HG03469 (cell line): ENCODE measurements at regions not wholly inside any gene's neighbourhood (a gene's known extent, or its start where the extent isn't known, plus 50 kb on each side); places are given as distances from the start of the nearest gene placed in this dataset.
"Not testable (repeated sequence)": the region's sequence is repeated elsewhere in the genome, so short reads cannot be mapped to it uniquely, and the experiment has no call there.

Experiments used
- ATAC-seq: cut with Tn5 transposase; IDR thresholded peaks from one replicate; pipeline ENCODE4 v1.9.1; 2021; ENCODE audit warnings: mild to moderate bottlenecking, moderate library complexity, moderate number of reproducible peaks; ENCODE audit not compliant: unreplicated experiment

DNA sequence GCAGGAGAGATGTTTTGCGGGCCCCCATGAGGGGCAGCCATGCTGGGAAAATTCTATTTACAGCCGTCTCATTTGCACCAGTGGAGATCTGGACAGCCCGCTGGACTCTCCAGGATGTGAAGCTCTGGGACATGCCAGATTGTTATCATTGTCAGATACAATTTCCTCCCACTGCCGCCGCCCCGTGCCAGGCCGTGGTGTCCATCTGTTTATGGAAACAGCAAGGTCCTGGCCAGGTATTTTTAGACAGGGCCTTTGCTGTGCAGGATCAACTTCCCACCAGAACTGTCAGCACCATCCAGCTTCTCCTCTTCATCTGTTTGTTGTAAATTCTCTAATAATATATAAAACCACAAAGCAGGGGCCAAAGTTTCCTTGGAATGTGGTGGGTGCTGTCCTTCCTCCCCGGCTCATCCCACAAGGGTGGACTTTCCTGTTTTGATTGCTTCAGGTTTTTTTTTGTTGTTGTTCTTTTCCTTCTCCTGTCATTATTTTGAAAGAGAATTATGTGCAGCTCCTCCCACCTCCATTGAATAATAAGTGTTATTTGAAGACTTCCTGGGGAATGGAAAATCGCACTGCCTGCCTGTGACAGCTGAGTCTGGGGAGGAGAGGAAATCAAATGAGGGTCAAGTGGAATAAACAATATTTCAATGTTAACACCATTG is 398.1 kb downstream of the TNS1 start:
- ATAC-seq = no peak

DNA sequence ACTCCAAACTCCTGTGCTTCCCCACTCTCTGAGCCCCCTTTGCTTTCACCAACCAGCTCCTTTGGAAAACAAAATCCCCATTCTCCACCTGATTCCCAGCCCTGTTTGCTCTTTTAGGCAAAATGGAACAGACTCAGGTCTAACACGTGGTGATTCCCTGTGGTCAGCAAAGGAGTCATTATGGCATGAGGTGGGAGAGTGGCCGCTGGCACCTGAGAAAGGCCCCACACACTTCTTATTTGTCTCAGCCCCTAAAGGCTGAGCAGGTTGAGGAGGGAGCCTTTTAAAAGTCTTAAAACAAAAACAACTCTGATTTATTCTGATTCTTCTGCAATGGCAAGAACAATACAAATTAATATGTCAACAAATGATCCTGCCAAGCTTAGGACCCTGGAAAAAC is 401.2 kb downstream of the TNS1 start:
- ATAC-seq = no peak

DNA sequence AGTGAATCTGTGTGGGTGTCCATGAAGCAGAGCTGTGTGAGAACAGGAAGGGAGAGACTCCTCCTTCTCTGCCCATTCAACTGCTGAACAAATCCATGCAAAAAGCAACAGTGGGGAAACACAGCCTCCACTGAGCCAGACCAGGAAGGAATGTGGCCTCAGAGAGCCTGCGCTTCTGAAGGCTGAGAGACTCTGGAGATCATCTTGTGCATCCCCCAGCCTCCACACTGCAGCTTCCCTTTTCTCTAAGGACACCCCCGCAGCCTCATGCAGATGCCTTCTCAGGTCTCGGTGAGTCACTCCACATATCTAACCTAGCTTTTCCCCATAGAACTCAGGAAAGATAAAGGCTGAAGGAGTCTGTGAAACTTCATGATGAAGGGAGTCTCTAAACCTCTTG is 402.9 kb downstream of the TNS1 start:
- ATAC-seq = no peak

DNA sequence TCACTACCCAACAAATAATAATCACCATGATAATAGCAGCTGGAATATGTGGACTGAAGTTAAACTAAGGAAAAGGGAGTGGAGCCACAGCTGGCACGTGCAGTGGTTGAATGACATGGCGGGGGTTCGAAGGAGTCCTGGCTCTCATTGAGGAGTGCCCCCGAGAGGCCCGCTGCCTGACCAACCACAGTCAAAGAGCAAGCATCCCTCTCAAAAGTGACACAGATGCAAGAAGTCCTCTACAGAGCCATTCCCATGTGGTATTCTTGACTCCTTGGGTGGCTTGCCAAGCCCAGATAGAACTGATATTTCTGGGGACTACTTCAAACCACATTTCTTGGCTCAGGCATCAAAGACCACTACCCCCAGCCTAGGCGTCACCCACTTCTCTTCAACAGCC is 405.1 kb downstream of the TNS1 start:
- ATAC-seq = no peak

DNA sequence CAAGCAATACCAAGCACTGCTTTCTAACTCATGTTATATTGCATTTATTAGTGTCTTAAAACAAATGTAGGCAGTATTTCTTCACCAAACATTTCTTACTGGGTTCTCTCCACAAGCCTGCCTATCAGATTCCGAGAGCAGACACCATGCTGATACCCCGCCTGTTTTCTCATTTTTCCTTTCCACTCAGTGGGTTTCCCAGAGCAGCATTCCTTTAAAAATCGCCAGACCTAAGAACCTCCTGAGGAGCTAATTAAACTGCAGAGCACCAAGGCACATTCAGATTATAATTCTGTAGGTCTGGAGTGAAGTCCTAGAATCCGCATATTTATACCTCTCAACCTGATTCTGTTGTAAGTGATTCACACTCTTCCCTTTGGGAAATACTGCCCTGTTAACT is 405.6 kb downstream of the TNS1 start:
- ATAC-seq = no peak

DNA sequence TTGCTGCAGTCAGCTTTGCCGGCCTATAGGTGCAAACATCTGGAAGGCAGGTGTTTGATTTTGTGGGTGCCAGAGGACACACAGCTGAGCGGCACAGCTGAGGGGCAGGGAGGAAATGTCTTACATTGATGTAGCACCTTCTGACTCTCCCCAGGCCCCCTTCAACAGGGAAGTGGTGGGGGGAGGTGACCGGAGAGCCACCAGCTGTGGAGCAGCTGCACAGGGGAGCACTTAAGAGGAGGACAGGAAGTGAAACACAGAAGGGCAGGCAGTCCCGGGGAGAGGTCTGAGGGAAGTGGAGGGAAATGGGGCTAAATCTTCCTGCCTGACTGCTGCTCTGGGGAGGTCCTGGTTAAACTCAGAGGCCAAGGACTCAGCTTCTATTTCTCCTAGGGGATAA is 409.1 kb downstream of the TNS1 start:
- no peak for ATAC-seq

DNA sequence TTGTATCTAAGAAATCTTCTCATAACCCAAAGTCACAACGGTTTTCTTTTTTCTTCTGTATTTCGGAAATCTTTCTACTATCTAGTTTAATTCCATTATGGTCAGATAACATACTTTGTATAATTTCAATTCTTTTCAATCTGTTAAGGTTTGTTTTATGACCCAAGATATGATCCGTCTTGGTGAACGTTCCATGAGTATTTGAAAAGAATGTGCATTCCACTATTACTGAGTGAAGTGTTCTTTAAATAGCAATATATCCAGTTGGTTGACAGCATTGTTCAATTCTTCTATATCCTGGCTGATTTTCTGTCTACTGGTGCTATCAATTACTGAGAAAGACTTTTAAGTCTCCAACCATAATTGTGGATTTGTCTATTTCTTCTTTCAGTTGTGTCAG is 414.5 kb downstream of the TNS1 start:
- ATAC-seq = no peak

DNA sequence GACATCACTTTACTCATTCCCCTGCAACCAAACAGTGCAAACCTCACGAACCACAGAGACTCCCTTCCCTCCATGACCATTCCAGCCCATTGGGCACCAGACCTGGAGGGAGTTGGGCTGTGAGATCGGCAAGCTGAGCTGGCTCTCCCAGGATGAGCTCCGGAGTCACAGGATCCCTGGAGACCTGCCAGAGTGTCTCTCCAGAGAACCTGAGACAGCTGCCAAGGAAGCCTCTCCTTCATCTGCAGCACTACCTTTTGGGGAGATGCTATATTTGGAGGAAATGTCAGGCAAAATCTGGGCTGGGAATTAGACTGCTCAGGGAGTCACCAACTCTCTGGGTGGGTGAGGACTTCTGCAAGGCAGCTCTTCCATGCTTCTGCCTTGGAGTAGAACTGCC is 417.4 kb downstream of the TNS1 start:
- ATAC-seq = no peak

DNA sequence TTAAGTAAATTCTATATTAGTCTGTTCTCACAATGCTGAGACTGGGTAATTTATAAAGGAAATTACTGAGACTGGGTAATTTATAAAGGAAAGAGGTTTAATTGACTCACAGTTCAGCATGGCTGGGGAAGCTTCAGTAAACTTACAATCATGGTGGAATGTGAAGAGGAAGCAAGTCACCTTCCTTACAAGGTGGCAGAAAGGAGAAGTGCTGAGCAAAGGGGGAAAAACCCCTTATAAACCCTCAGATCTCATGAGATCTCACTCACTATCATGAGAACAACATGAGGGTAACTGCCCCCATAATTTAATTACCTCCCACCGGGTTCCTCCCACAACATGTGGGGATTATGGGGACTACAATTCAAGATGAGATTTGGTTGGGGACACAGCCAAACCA is 422.4 kb downstream of the TNS1 start:
- ATAC-seq = not testable (repeated sequence)

DNA sequence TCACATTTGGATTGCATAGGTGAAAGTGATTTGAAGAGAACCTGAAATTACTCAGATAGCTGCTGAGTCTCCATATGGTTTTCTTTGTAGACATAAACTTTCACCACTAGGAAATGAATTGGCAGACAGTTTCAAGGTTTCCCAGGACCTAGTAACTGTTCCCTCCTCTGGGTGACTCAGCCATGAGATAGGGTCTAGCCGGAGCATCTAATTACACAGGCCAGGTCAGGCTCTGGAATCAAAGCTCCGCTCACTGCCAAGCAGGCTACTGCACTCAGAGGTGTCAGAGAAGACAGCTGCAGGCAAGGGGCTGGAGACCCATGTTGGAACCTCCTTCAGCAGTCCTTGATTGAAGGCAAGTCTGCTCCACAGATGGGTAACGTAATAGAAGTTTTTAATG is 429.2 kb downstream of the TNS1 start:
- ATAC-seq = no peak

DNA sequence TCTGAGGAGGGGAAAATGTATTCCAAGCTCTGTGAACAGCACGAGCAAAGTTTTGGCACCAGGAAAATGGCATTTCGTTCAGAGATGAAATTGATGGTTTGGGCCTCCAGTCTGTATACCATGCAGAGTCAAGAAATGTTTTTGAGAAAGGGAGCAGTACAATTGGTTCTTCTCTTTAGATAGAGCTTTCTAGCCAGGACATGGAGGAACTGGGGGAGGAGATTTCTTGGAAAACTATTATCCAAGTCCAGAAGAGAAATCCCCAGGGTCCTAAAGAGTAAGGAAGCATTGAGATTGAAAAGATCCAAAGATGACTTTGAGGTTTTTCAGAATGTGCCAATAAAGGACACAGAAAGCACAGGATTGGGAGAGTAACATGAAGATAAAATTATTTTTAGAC is 432.4 kb downstream of the TNS1 start:
- no peak for ATAC-seq

DNA sequence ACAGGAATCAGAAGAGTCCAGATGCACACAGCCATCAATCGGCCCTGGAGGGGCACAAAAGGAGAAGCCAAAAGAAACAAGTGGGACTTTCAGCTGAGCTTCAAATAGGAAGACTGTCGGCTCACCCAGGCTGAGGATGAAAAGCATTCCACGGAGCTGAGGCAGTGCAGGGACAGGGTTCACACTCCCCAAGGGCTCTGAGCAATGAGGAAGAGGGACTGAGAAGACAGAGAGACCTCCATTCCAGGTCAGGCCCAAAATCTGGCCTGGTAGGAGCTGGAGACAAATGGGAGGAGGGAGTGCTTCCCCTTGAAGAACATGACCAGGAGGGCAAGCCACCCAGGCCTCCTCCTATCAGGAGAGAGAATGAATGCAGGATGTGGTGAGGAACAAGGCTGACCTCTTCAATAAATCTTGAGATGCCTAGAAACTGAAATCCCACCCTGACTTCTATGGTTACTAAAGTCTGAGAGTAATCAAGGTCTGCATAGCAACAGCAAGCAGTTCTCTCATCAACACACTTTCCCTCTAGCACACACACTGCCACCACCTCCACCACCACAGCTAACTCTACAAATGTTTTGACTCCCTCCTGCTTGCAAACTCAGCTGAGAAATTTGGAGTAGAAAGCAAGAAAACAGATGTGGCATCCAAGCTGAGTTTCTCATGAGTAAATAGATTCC is 434.4 kb downstream of the TNS1 start:
- ATAC-seq = no peak

DNA sequence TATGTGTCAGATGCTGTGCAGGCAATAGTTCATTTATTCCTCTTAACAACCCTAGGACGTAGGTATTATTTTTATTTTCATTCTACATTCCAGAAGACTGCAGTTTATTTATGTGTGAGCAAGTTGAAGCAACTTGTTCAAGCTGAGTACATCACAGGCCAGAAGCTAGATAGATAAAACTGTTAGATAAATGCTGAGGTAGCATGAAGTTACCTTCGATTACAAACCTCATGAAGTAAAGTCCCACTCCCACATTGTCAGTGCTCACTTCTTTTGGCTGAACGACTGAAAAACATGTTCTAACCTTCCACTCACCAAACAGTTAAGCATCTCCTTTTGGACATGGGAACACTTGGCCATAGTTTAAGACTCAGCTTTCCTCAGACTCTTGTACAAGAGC is 439.2 kb downstream of the TNS1 start:
- no peak for ATAC-seq

DNA sequence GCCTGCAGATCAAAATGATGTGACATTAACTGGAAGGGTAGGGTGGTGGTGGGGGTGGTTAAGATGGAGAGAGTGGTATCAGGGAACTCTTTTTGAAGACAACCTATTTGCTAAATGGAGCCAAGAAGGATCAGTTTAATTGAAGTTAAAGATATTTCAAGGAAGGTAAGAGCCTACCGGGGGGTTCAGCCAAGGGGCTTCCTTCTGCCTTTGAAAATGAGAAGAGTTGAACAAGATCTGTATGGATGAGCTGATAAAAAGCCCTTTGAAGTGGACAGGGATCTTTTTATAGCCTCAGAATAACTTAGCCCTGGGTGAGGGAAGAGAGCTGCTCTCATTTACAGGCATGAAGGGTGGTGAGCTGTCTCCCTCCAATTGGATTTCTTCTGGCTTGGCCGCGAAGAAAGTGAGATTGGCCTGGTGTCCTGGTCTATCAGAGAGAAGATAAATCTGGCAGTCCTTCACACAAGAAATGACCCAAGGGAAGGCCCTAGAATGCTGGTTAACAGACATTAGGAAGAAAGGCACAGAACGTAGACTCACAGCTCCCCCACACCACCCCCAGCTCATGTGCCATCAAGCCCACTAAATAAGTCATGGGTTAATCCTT is 439.8 kb downstream of the TNS1 start:
- no peak for ATAC-seq

DNA sequence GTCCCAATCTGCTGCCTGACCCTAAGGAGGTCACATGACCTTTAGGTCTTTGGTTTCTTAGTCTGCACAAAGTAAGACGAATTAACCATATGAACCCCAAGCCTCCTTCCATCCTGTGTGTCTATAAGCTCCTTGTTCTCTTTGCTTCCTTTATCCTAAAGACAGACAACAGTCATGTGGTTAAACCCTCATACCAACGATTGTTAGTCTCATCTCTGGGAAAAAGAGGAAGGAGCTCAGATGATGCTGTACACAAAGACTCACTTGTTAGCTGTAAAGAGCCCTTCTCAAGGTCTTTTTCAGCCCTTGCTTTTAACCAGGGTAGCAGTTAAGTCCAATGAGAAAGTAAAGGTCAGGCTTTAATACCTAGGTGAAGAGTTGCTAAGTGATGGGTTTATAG is 443.7 kb downstream of the TNS1 start:
- no peak for ATAC-seq

DNA sequence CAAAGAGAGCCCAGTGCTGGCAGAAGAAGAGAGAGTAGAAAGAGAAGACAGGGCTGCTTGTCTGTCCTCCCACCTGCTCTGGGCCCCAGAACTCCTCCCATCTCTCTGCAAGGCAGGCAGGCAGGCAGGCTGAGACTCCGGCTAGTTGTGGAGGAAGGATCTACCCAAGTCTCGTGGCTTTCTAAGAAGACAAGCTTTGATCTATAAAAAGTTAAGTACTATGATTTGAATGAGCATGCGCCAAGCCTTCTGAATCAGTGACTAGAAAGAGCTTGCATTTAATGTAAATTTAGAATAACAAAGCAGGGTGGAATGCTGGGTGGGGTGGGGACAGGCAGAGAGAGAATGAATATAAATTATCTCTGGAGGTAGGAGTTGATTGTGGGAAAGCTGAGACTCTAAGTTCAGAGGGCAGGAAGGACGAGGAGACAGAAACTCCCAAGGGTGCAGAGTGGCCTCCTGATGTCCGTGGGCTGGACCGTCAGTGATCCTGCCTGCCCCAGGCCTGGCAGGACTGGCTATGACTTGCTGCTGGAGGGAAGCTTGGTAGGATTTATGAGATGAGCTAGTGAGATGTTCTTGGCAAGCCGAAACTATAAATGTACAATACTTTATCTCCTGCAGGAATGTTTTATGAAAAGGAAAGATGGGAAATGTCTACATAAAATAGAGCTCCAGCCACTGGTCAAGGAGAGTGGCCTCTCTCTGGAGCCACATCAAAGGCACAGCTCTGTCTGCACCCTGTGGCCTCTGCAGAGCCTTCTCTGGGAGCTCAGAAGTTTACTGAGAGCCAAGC is 447.5 kb downstream of the TNS1 start:
- no peak for ATAC-seq

DNA sequence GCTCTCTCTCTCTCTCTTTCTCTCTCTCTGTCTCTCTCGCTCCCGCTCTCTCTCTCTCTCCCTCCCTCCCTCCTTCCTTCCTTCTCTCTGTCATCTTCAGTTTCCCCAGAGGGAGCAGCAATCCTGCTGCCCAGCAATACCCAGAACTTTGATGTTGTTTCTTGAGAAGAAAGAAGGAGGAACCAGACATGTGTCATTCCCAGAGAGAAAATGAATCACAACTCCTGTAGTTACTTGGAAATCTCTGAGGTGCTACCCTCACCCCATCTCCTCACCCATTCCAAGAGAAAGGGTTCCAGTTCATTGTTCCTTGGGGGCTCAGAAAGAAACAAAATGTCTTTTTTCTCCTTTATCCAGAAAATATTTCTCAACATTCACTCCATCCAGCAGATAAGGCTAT is 449.1 kb downstream of the TNS1 start:
- ATAC-seq = no peak

DNA sequence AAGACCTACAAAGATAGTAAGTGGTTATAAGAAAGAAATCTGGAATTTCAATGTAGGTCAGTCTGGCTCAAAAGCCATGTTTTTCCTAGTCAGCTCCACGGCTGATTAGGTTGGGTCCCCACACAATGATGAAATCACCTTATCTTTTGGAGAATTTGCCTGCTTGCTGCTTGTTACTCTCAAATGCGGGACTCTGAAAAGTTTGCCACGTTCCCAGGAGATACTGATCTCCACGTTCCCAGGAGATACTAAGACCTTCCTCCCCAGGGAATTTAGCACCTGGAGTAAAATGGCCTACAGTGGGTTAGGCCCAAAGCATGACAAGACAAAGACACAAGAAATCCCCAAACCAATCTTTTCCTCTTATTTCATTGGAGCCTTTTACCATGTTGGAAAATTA is 449.6 kb downstream of the TNS1 start:
- ATAC-seq = no peak

DNA sequence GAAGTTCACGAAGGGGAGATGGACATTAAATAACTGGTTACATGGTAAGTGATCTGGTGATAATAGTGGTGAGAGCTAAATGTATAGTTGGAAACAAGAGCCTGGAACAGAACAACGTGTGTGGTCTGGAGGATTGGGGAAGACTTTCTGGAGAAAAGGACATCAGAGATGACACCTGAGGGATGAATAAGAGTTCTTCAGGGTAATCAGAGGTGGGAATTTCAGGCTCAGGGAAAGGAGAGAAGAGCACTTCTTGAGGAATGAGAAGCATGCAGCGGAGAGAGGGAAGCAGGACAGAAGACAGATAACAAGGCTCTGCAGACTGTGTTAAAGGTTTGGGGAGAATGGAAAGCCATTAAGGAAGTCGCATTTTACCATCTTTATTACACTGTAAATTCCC is 450.7 kb downstream of the TNS1 start:
- ATAC-seq = no peak

DNA sequence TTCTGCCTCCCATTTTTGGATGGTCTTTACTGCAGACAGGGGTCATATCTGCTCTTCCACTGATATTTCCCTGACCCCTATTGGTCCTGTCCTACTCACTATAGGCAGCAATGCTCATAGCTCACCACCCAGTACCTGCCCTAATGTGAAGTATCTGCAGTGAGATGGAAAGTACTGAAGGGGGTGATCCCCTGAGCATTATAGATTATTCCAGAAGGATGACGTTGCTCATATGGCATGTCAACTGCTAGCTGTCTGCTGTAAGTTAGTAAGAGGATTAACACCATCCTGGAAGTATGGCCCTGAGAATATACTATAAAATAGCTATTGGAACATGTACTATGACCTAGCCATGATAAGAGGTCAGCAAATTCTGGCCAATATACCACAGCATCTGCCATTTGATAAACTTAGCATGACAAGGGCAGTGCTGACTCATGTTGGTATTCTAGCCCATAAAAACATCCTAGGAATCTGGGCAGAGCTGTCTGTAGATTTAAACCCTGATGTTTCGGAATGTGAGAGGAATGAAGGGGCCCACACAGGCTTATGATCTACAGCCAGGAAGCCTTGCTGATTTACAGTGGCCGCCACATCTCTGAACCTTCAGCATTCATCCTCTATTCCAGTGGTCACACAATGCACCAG is 451.4 kb downstream of the TNS1 start:
- no peak for ATAC-seq

DNA sequence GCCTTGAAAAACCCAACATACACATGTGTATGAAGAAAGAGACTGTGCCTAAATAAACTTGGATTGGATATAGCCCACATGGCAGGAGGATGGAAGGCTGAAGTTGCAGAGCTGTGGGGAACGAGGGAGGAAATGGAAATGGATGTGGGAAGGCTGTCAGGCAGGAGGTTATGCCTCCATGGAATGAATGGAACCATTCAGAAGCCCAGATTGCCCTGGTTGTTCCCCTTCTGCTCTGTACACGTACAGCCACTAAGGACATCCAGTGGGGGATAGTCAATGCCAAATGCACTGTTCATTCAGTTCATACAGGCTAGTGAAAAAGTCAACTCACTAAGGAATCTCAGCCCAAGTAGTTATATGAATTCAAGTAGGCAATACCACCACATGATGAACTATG is 463.7 kb downstream of the TNS1 start:
- no peak for ATAC-seq
